ENCODE measurements at regions not wholly inside any gene's neighbourhood (a gene's known extent, or its start where the extent isn't known, plus 50 kb on each side); places are given as distances from the start of the nearest gene placed in this dataset.

DNA sequence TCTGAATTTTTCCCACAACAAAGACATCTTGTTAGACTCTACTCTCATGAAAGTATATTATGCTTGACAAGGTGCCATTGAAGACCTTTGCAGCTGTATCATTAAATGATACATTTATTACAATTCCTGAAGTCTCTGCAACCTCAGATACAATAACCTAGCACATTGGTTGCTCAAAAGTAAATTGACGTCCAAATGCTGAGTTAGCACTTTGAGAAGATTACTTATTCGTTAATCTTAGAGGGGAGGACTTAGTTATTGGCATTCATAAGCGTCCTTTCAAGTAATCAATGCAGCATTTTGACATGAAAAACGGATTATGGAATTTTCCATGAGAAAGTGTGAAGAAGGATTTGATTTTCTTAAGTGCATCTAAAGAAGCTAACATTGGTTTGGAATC, 151.6 kb downstream of the ARSF start:
- no peak overlapping the region for H3K27ac ChIP-seq (ENCODE audit: low read depth, low read length)
- no peaks in the 10 kb centered on the region for H3K9me3 ChIP-seq (ENCODE audit: insufficient read depth, low read depth, low read length)
- FAIRE-seq (peak; percentile 91), DNase-seq (ENCODE audit: low read depth) (no peak)
- TF ChIP-seq, protein P1, sequence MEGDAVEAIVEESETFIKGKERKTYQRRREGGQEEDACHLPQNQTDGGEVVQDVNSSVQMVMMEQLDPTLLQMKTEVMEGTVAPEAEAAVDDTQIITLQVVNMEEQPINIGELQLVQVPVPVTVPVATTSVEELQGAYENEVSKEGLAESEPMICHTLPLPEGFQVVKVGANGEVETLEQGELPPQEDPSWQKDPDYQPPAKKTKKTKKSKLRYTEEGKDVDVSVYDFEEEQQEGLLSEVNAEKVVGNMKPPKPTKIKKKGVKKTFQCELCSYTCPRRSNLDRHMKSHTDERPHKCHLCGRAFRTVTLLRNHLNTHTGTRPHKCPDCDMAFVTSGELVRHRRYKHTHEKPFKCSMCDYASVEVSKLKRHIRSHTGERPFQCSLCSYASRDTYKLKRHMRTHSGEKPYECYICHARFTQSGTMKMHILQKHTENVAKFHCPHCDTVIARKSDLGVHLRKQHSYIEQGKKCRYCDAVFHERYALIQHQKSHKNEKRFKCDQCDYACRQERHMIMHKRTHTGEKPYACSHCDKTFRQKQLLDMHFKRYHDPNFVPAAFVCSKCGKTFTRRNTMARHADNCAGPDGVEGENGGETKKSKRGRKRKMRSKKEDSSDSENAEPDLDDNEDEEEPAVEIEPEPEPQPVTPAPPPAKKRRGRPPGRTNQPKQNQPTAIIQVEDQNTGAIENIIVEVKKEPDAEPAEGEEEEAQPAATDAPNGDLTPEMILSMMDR (IDR thresholded peaks at IDR 0.05; ENCODE audit: insufficient read depth, low read depth, low read length): no peak
- no peak for TF ChIP-seq EZH2 (IDR thresholded peaks at IDR 0.05; ENCODE audit: insufficient read depth, low read length)
- Mint-ChIP-seq H3K4me3 (ENCODE audit: unreplicated experiment) (no peak overlapping the region), H3K36me3 (ENCODE audit: low read depth, unreplicated experiment) (no peaks in the 10 kb centered on the region), H3K27ac (ENCODE audit: unreplicated experiment) (no peak overlapping the region), H3K27me3 (ENCODE audit: low read depth, unreplicated experiment) (no peaks in the 10 kb centered on the region), H3K9me3 (ENCODE audit: unreplicated experiment) (no peaks in the 10 kb centered on the region), H3K4me1 (ENCODE audit: low read depth, unreplicated experiment) (peaks cover 4% of the 10 kb centered on the region)
- H3K27me3 ChIP-seq (ENCODE audit: insufficient read depth, low read length): no peaks in the 10 kb centered on the region
- H3K79me2 ChIP-seq (ENCODE audit: insufficient read depth, low read length): no peaks in the 10 kb centered on the region
- H4K20me1 ChIP-seq (ENCODE audit: insufficient read depth, low read length): no peaks in the 10 kb centered on the region
- H3K4me1 ChIP-seq (ENCODE audit: insufficient read depth, low read length): no peaks in the 10 kb centered on the region
- H2AFZ ChIP-seq (ENCODE audit: low read depth, low read length): no peak overlapping the region
- H3K4me3 ChIP-seq (ENCODE audit: insufficient read depth, low read depth, low read length): no peak overlapping the region
- no peak overlapping the region for H3K9ac ChIP-seq (ENCODE audit: low read length)
- H3K36me3 ChIP-seq (ENCODE audit: insufficient read depth, low read length): no peaks in the 10 kb centered on the region
- no peak overlapping the region for H3K4me2 ChIP-seq (ENCODE audit: low read length)

- no peaks in the 10 kb centered on the region for H3K27me3 Mint-ChIP-seq (ENCODE audit: low read depth, unreplicated experiment)
- Histone ChIP-seq H3K4me1 (ENCODE audit: insufficient read depth, low read length) (no peaks in the 10 kb centered on the region), H3K36me3 (ENCODE audit: insufficient read depth, low read length) (no peaks in the 10 kb centered on the region), H3K4me3 (ENCODE audit: insufficient read depth, low read depth, low read length) (no peak overlapping the region), H3K9ac (ENCODE audit: low read length) (no peak overlapping the region), H3K79me2 (ENCODE audit: insufficient read depth, low read length) (no peaks in the 10 kb centered on the region), H2AFZ (ENCODE audit: low read depth, low read length) (no peak overlapping the region), H3K4me2 (ENCODE audit: low read length) (no peak overlapping the region), H3K9me3 (ENCODE audit: insufficient read depth, low read depth, low read length) (no peaks in the 10 kb centered on the region), H3K27me3 (ENCODE audit: insufficient read depth, low read length) (no peaks in the 10 kb centered on the region), H3K27ac (ENCODE audit: low read depth, low read length) (no peak overlapping the region), H4K20me1 (ENCODE audit: insufficient read depth, low read length) (no peaks in the 10 kb centered on the region)
- FAIRE-seq (no peak), DNase-seq (ENCODE audit: low read depth) (peak; percentile 83)
- H3K9me3 Mint-ChIP-seq (ENCODE audit: unreplicated experiment): no peaks in the 10 kb centered on the region
- TF ChIP-seq, protein P1 (IDR thresholded peaks at IDR 0.05; ENCODE audit: insufficient read depth, low read depth, low read length): no peak
- TF ChIP-seq EZH2 (IDR thresholded peaks at IDR 0.05; ENCODE audit: insufficient read depth, low read length): no peak
- H3K4me3 Mint-ChIP-seq (ENCODE audit: unreplicated experiment): no peak overlapping the region
- no peaks in the 10 kb centered on the region for H3K36me3 Mint-ChIP-seq (ENCODE audit: low read depth, unreplicated experiment)
- no peak overlapping the region for H3K27ac Mint-ChIP-seq (ENCODE audit: unreplicated experiment)
- peaks cover 4% of the 10 kb centered on the region for H3K4me1 Mint-ChIP-seq (ENCODE audit: low read depth, unreplicated experiment)
These were observed 150.5 kb downstream of the ARSF start for GRCh38 chrX:3191796-3192195.

- FAIRE-seq: peak; percentile 99
These were observed 149.9 kb downstream of the ARSF start for GRCh38 chrX:3191201-3191600.

More at GRCh38 chrX:3191201-3191600, 149.9 kb downstream of the ARSF start:
- peak; percentile 58 for DNase-seq (ENCODE audit: low read depth)
- Histone ChIP-seq H3K9me3 (ENCODE audit: insufficient read depth, low read depth, low read length) (no peaks in the 10 kb centered on the region), H4K20me1 (ENCODE audit: insufficient read depth, low read length) (no peaks in the 10 kb centered on the region), H3K36me3 (ENCODE audit: insufficient read depth, low read length) (no peaks in the 10 kb centered on the region), H3K27me3 (ENCODE audit: insufficient read depth, low read length) (no peaks in the 10 kb centered on the region), H2AFZ (ENCODE audit: low read depth, low read length) (no peak overlapping the region), H3K4me3 (ENCODE audit: insufficient read depth, low read depth, low read length) (no peak overlapping the region), H3K4me2 (ENCODE audit: low read length) (no peak overlapping the region), H3K27ac (ENCODE audit: low read depth, low read length) (no peak overlapping the region), H3K4me1 (ENCODE audit: insufficient read depth, low read length) (no peaks in the 10 kb centered on the region), H3K9ac (ENCODE audit: low read length) (no peak overlapping the region), H3K79me2 (ENCODE audit: insufficient read depth, low read length) (no peaks in the 10 kb centered on the region)
- Mint-ChIP-seq H3K9me3 (ENCODE audit: unreplicated experiment) (no peaks in the 10 kb centered on the region), H3K4me1 (ENCODE audit: low read depth, unreplicated experiment) (peaks cover 4% of the 10 kb centered on the region), H3K4me3 (ENCODE audit: unreplicated experiment) (no peak overlapping the region), H3K27ac (ENCODE audit: unreplicated experiment) (no peak overlapping the region), H3K36me3 (ENCODE audit: low read depth, unreplicated experiment) (no peaks in the 10 kb centered on the region), H3K27me3 (ENCODE audit: low read depth, unreplicated experiment) (no peaks in the 10 kb centered on the region)
- TF ChIP-seq, protein P1 (IDR thresholded peaks at IDR 0.05; ENCODE audit: insufficient read depth, low read depth, low read length): no peak
- no peak for TF ChIP-seq EZH2 (IDR thresholded peaks at IDR 0.05; ENCODE audit: insufficient read depth, low read length)

All from astrocyte (in vitro differentiated cells and primary cell).